DND-41 (cell line): ENCODE measurements at regions not wholly inside any gene's neighbourhood (a gene's known extent, or its start where the extent isn't known, plus 50 kb on each side); places are given as distances from the start of the nearest gene placed in this dataset.

Experiments
- CTCF ChIP-seq: IDR thresholded peaks from 2 replicates; pipeline ENCODE4 v1.5.1; 2012; ENCODE audit warnings: borderline replicate concordance, low read length, moderate library complexity, mild to moderate bottlenecking; ENCODE audit not compliant: poor library complexity, severe bottlenecking; ENCODE audit errors: extremely low read depth
- EZH2 ChIP-seq: IDR thresholded peaks from 3 replicates; pipeline ENCODE4 v1.6.1; 2012; ENCODE audit warnings: borderline replicate concordance, low read depth, mild to moderate bottlenecking, moderate library complexity, low read length, inconsistent platforms; ENCODE audit not compliant: severe bottlenecking

GRCh38 chr9:81224166-81225081 lies 464.9 kb downstream of the TLE1 start:
- no peak for TF ChIP-seq CTCF
- TF ChIP-seq EZH2: no peak
